Hematopoietic multipotent progenitor cell treated with erythropoietin and hydrocortisone succinate and interleukin-3 and kit ligand, for 15 days (in vitro differentiated cells): ENCODE measurements at regions not wholly inside any gene's neighbourhood (a gene's known extent, or its start where the extent isn't known, plus 50 kb on each side); places are given as distances from the start of the nearest gene placed in this dataset.

Experiments used
- DNase-seq: peaks from one replicate; pipeline ENCODE4 v3.0.0-alpha.2; 2015; ENCODE audit warnings: low spot score

- no peak for DNase-seq
These were observed 89.6 kb upstream of the SHB start for GRCh38 chr9:38158628-38159027.

GRCh38 chr9:38157711-38158110, 88.7 kb upstream of the SHB start:
- DNase-seq: no peak

- no peak for DNase-seq
These were observed 85.7 kb upstream of the SHB start for GRCh38 chr9:38154501-38155421.

GRCh38 chr9:38153910-38154291, 84.9 kb upstream of the SHB start:
- DNase-seq: no peak

- DNase-seq: no peak
These were observed 84.3 kb upstream of the SHB start for GRCh38 chr9:38153152-38153909.

- no peak for DNase-seq
These were observed 80.6 kb upstream of the SHB start for GRCh38 chr9:38149647-38150046.

- no peak for DNase-seq
These were observed 77.8 kb upstream of the SHB start for GRCh38 chr9:38146844-38147243.

GRCh38 chr9:38145526-38146053, 76.6 kb upstream of the SHB start:
- DNase-seq: no peak

- no peak for DNase-seq
These were observed 75.4 kb upstream of the SHB start for GRCh38 chr9:38144421-38144820.

GRCh38 chr9:38141746-38142591, 72.9 kb upstream of the SHB start:
- no peak for DNase-seq

- DNase-seq: no peak
These were observed 69.2 kb upstream of the SHB start for GRCh38 chr9:38138276-38138675.

GRCh38 chr9:38137342-38137741, 68.3 kb upstream of the SHB start:
- no peak for DNase-seq

- no peak for DNase-seq
These were observed 67.4 kb upstream of the SHB start for GRCh38 chr9:38136386-38136785.

- no peak for DNase-seq
These were observed 65.7 kb upstream of the SHB start for GRCh38 chr9:38134611-38135237.

- DNase-seq: no peak
These were observed 64.6 kb upstream of the SHB start for GRCh38 chr9:38133595-38133994.

GRCh38 chr9:38132956-38133355, 63.9 kb upstream of the SHB start:
- DNase-seq: no peak

GRCh38 chr9:38131729-38132128, 62.7 kb upstream of the SHB start:
- DNase-seq: no peak

GRCh38 chr9:38130724-38131123, 61.7 kb upstream of the SHB start:
- DNase-seq: peak; percentile 38

GRCh38 chr9:38129366-38129765, 60.3 kb upstream of the SHB start:
- no peak for DNase-seq

GRCh38 chr9:38128752-38129270, 59.8 kb upstream of the SHB start:
- no peak for DNase-seq

GRCh38 chr9:38127271-38127839, 58.3 kb upstream of the SHB start:
- DNase-seq: no peak
